ENCODE measurements at regions not wholly inside any gene's neighbourhood (a gene's known extent, or its start where the extent isn't known, plus 50 kb on each side); places are given as distances from the start of the nearest gene placed in this dataset.

DNA sequence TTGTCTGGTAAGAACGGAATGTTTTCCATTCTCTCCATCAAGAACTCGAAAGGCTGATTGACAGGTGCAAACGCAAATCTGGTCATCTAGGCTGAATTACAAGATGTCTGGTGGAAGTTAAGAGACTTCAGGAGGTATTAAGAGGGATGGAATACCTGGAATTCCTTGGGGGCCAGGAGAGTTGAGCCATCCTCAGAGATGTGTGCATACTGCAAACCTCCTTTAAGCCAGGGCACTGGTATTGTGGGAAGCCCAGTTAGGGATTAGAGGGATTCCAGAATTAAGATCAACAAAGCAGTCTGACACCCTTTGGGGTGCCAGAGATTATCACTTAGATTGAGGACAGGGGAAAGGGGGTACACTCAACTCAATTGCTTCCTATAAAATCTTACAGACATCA is 151.4 kb downstream of the VCX3A start:
- Histone ChIP-seq H3K4me3 (no peak overlapping the region), H3K36me3 (no peaks in the 10 kb centered on the region), H3K27ac (no peak overlapping the region), H3K27me3 (no peaks in the 10 kb centered on the region), H3K4me1 (no peaks in the 10 kb centered on the region), H3K9me3 (no peaks in the 10 kb centered on the region)
- no peak for DNase-seq (ENCODE audit: extremely low spot score in 2 of 2)
- intact Hi-C loops (cut with DNase I) = no loop called here
- TF ChIP-seq POLR2A (IDR thresholded peaks at IDR 0.05) (no peak), POLR2AphosphoS5 (IDR thresholded peaks at IDR 0.05; ENCODE audit: insufficient read depth in 1 of 2, low read depth in 1 of 2) (no peak)
- TF ChIP-seq, protein P1, sequence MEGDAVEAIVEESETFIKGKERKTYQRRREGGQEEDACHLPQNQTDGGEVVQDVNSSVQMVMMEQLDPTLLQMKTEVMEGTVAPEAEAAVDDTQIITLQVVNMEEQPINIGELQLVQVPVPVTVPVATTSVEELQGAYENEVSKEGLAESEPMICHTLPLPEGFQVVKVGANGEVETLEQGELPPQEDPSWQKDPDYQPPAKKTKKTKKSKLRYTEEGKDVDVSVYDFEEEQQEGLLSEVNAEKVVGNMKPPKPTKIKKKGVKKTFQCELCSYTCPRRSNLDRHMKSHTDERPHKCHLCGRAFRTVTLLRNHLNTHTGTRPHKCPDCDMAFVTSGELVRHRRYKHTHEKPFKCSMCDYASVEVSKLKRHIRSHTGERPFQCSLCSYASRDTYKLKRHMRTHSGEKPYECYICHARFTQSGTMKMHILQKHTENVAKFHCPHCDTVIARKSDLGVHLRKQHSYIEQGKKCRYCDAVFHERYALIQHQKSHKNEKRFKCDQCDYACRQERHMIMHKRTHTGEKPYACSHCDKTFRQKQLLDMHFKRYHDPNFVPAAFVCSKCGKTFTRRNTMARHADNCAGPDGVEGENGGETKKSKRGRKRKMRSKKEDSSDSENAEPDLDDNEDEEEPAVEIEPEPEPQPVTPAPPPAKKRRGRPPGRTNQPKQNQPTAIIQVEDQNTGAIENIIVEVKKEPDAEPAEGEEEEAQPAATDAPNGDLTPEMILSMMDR (IDR thresholded peaks at IDR 0.05) = no peak

DNA sequence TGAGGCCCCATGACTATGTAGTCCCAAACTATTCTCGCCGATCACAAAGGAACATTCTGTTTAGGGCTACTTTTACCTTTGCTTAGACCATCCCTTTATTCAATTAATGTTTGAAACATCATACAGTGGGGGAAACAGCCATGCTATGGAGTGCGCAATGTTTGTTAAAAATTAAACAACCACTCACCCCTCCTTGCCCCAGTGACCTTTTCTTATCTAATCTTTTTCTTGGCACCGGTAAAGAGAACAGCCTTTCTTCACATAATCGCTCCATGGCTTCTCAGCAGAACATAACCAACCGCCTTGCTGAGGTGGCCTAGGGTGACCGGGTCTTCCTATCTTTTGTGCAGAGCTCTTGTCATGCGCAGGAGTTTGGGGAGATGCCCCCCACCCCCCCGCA is 152.6 kb downstream of the VCX3A start:
- Histone ChIP-seq H3K27me3 (peaks cover 4% of the 10 kb centered on the region), H3K4me3 (no peak overlapping the region), H3K4me1 (no peaks in the 10 kb centered on the region), H3K27ac (no peak overlapping the region), H3K9me3 (no peaks in the 10 kb centered on the region), H3K36me3 (no peaks in the 10 kb centered on the region)
- no peak for DNase-seq (ENCODE audit: extremely low spot score in 2 of 2)
- TF ChIP-seq, protein P1 (IDR thresholded peaks at IDR 0.05) = no peak
- intact Hi-C loops (cut with DNase I) = no loop called here

DNA sequence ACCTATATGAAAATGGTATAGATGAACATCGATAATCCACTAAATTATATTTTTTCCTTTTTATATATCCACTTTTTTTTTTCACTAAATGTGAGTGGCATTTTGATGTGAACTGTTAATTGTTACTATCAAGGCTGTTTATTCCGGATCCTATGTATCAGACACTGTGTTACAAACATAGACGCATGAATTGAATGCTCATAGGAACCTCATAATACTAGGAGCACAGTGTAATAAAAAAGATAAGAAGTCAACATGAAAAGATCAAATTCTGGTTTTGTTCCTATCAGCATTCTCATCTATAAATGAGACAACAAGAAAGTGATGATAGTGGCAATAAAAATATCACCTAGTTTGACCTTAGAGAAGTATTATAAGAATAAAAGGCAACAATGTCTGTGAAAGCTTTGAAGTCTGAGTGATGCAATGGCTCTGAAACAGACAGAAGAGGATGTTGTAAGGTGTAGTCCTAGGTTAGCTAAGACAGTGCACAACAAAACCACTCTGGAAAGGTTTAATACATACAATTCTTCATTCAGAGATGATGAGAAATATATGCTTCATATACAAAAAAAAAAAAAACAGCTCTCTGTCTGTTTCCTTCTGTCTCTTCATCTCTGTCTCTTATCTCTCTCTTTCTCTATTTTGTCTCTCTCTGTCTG is 148.6 kb upstream of the NLGN4X start:
- H3K4me3 ChIP-seq = no peak overlapping the region
- no peak overlapping the region for H3K27ac ChIP-seq
- no peaks in the 10 kb centered on the region for H3K9me3 ChIP-seq
- H3K36me3 ChIP-seq = no peaks in the 10 kb centered on the region
- no peak for DNase-seq (ENCODE audit: extremely low spot score in 2 of 2)
- intact Hi-C loops (cut with DNase I) = no loop called here
- no peaks in the 10 kb centered on the region for H3K4me1 ChIP-seq
- peaks cover 4% of the 10 kb centered on the region for H3K27me3 ChIP-seq
- TF ChIP-seq, protein P1 (IDR thresholded peaks at IDR 0.05) = no peak
- TF ChIP-seq POLR2AphosphoS5 (IDR thresholded peaks at IDR 0.05; ENCODE audit: insufficient read depth in 1 of 2, low read depth in 1 of 2) (no peak), POLR2A (IDR thresholded peaks at IDR 0.05) (no peak)

DNA sequence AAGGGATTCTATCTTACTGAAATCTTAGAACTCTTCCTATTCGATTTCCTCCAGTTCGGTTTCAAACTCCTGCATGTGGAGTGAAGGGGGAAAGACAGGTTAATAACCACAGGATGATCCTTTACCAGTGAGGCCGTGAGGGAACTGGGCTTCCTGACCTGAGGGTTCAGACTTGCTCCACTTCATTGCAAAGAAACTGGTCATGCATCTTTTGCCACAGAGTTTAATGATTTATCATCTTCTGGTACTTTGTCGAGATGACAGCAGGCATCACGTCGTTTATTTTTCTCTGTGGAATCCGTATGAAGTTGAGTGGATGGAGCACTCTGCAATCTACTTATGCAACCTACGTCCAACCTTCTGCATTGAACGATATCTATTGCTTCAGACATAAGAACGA is 145.9 kb upstream of the NLGN4X start:
- TF ChIP-seq POLR2A (IDR thresholded peaks at IDR 0.05) = no peak
- Histone ChIP-seq H3K4me1 (no peaks in the 10 kb centered on the region), H3K27ac (no peak overlapping the region), H3K9me3 (no peaks in the 10 kb centered on the region), H3K27me3 (peaks cover 4% of the 10 kb centered on the region), H3K4me3 (no peak overlapping the region), H3K36me3 (no peaks in the 10 kb centered on the region)
- intact Hi-C loops (cut with DNase I) = no loop called here
- no peak for DNase-seq (ENCODE audit: extremely low spot score in 2 of 2)

DNA sequence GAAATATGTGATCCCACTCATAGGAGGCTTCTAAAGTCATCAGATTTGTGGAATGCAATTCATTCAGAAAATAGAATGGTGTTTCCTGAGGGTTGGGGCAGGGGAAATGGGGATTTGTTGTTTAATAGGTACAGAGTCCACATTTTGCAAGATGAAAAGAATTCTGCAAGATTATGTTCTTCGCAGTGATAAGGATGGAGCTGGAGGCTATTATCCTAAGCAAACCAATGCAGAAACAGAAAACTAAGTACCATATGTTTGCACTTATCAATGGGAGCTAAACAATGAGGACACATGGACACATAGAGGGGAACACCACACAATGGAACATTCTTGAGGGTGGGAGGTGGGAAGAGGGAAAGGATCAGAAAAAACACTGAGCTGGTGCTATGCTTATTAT is 144.3 kb upstream of the NLGN4X start:
- H3K4me1 ChIP-seq = no peaks in the 10 kb centered on the region
- no peaks in the 10 kb centered on the region for H3K36me3 ChIP-seq
- H3K9me3 ChIP-seq = no peaks in the 10 kb centered on the region
- peaks cover under 1% of the 10 kb centered on the region for H3K27me3 ChIP-seq
- no peak for TF ChIP-seq POLR2AphosphoS5 (IDR thresholded peaks at IDR 0.05; ENCODE audit: insufficient read depth in 1 of 2, low read depth in 1 of 2)
- TF ChIP-seq POLR2A (IDR thresholded peaks at IDR 0.05) = no peak
- TF ChIP-seq, protein P1 (IDR thresholded peaks at IDR 0.05) = no peak
- intact Hi-C loops (cut with DNase I) = no loop called here
- no peak for DNase-seq (ENCODE audit: extremely low spot score in 2 of 2)
- no peak overlapping the region for H3K4me3 ChIP-seq
- H3K27ac ChIP-seq = no peak overlapping the region

Measured in vagina (tissue), 2 donors.